ENCODE measurements at regions not wholly inside any gene's neighbourhood (a gene's known extent, or its start where the extent isn't known, plus 50 kb on each side); places are given as distances from the start of the nearest gene placed in this dataset.

DNA sequence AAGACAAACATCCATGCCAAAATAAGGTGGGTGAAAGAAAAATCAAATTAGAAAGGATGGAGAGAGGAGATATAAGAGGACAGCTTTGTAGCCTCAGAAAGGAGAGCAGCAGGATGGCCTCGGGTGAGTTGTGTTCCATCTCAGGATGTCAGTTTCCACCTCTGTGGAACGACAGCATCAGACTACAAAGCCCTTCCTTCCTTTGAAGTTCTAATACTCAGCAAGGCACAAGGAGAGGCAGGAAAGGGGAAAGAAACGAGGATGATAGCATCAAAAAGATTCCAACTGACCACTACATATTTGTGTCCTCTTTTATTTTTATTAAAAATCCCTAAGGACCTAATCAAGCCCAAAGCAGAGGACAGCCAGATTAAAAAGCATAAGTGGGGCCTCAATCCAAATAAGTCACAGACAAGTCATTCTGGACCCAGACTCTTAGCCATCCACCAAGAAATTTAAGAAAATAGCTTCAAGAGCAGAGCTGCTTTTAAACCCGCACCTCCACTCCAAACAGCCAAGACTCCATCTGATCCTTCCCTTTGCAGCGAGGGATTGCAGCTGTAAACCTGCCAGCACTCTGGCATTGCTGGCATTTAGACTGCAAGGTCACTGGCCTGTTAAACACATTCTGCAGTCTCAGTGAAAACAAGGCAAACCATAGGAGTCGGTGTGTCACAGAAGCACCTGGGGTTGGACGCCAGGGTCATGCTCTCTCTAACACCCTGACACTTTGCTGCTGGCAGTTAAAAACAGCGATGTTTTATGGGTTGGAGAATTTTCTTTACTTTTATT lies 314.5 kb upstream of the CHAC2 start:
- no peaks in the 10 kb centered on the region for H3K36me3 ChIP-seq
- ATAC-seq (peak in 1 of 2 donors; percentile 57), DNase-seq (no peak)
- intact Hi-C loops (cut with DNase I): no loop called here
- H3K27me3 ChIP-seq (ENCODE audit: low read depth): no peaks in the 10 kb centered on the region
- TF ChIP-seq, protein P1, sequence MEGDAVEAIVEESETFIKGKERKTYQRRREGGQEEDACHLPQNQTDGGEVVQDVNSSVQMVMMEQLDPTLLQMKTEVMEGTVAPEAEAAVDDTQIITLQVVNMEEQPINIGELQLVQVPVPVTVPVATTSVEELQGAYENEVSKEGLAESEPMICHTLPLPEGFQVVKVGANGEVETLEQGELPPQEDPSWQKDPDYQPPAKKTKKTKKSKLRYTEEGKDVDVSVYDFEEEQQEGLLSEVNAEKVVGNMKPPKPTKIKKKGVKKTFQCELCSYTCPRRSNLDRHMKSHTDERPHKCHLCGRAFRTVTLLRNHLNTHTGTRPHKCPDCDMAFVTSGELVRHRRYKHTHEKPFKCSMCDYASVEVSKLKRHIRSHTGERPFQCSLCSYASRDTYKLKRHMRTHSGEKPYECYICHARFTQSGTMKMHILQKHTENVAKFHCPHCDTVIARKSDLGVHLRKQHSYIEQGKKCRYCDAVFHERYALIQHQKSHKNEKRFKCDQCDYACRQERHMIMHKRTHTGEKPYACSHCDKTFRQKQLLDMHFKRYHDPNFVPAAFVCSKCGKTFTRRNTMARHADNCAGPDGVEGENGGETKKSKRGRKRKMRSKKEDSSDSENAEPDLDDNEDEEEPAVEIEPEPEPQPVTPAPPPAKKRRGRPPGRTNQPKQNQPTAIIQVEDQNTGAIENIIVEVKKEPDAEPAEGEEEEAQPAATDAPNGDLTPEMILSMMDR (IDR thresholded peaks at IDR 0.05): no peak
- H3K4me3 ChIP-seq: no peak overlapping the region
- H3K27ac ChIP-seq: no peak overlapping the region
- no peaks in the 10 kb centered on the region for H3K9me3 ChIP-seq
- H3K4me1 ChIP-seq: no peaks in the 10 kb centered on the region

DNA sequence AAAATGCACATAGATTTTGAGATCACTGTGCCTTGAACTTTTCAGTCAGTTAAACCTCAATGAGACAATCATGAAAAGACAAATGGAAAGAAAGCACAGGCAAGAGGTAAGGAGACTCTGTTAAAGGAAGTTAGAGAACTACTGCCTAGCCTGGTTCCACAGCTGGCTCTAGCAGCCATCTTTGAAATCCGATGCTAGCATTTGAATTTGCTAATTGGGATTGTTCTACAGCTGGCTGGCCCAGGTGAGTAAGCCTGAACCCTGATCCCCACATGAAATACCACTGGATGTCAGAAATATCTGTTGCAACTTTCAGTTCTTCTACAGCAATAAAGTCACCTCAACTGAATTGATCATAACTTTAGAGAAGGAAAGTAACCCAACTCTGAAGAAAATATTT lies 315.2 kb upstream of the CHAC2 start:
- Histone ChIP-seq H3K27me3 (ENCODE audit: low read depth) (no peaks in the 10 kb centered on the region), H3K4me3 (no peak overlapping the region), H3K27ac (no peak overlapping the region), H3K36me3 (no peaks in the 10 kb centered on the region), H3K9me3 (no peaks in the 10 kb centered on the region), H3K4me1 (no peaks in the 10 kb centered on the region)
- no peak for DNase-seq
- intact Hi-C loops (cut with DNase I): no loop called here
- ATAC-seq: no peak
- TF ChIP-seq, protein P1 (IDR thresholded peaks at IDR 0.05): no peak

DNA sequence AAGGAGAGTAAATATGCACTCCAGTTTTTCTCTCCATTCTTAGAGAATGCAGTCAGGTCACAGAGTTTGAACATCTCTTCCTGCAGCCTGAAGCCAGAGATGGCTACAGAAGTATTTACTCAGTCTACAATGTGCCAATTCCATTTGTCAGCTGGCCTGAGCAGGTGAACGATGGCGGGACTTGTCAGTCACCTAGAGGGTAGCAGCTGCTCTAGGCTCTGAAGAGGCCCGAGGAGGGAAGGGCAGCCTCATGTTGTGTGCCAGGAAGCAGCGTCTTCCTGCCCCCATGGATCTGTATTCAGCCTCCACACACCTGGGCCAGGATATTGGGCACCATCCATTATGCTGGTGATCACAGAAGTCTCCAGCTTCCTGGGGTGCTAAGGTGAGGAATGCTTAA lies 316.7 kb upstream of the CHAC2 start:
- DNase-seq (peak; percentile 35), ATAC-seq (peak; percentile 41 to 63)
- Histone ChIP-seq H3K9me3 (no peaks in the 10 kb centered on the region), H3K27ac (no peak overlapping the region), H3K36me3 (no peaks in the 10 kb centered on the region), H3K4me1 (no peaks in the 10 kb centered on the region), H3K27me3 (ENCODE audit: low read depth) (no peaks in the 10 kb centered on the region), H3K4me3 (no peak overlapping the region)
- intact Hi-C loops (cut with DNase I): no loop called here
- TF ChIP-seq, protein P1 (IDR thresholded peaks at IDR 0.05): no peak

DNA sequence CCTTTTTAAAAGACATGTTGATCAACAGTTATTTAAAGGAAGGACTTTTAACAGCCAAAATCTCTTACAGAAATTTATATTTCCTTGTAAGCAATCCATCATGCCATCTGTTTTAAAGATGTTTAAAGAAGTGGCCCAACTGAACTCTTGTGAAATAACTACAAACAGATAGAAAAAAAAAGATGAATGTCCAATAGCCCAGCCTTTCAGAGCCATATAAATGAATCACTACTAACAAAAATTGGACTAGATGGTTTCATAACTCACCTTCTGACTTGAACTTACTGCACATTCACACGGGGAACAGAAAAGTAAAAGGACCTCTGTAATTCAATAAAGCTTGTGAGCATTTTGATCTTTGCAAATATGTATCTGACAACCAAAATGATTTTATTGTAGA lies 319.0 kb upstream of the CHAC2 start:
- Histone ChIP-seq H3K36me3 (no peaks in the 10 kb centered on the region), H3K27me3 (ENCODE audit: low read depth) (no peaks in the 10 kb centered on the region), H3K4me3 (no peak overlapping the region), H3K27ac (no peak overlapping the region), H3K4me1 (no peaks in the 10 kb centered on the region), H3K9me3 (no peaks in the 10 kb centered on the region)
- ATAC-seq (no peak), DNase-seq (no peak)
- intact Hi-C loops (cut with DNase I): no loop called here
- TF ChIP-seq, protein P1 (IDR thresholded peaks at IDR 0.05): no peak

DNA sequence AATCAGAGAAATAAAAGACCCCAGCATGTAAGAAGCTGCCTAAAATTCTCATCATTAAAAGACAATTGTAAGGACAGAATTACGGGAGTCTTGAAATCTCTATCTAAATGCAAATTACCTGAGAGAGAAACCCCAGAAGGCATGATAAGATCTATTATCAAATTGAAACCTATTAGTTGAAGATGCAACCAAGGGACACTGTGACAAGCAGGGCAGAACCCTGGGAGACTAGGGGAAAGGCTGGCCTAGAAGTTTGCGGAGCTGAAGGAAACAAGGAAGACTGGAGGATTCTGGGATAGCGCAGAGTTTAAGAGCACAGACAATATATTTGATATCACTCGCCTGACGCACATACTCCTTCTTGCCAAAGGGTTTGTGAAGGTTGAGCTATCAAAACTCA lies 319.5 kb upstream of the CHAC2 start:
- TF ChIP-seq, protein P1 (IDR thresholded peaks at IDR 0.05): no peak
- Histone ChIP-seq H3K27me3 (ENCODE audit: low read depth) (no peaks in the 10 kb centered on the region), H3K27ac (no peak overlapping the region), H3K4me1 (no peaks in the 10 kb centered on the region), H3K9me3 (no peaks in the 10 kb centered on the region), H3K4me3 (no peak overlapping the region), H3K36me3 (no peaks in the 10 kb centered on the region)
- DNase-seq (no peak), ATAC-seq (no peak)
- intact Hi-C loops (cut with DNase I): no loop called here
